Stimulated activated CD8-positive, alpha-beta memory T cell treated with anti-CD3 and anti-CD28 coated beads, Interleukin-4, amount 100 ng/mL, for 24 hours (primary cell): ENCODE measurements at regions not wholly inside any gene's neighbourhood (a gene's known extent, or its start where the extent isn't known, plus 50 kb on each side); places are given as distances from the start of the nearest gene placed in this dataset.
"Not testable (repeated sequence)": the region's sequence is repeated elsewhere in the genome, so short reads cannot be mapped to it uniquely, and the experiment has no call there.

Experiments
- DNase-seq: peaks from one replicate; pipeline ENCODE4 v3.0.0-alpha.2; 2020; ENCODE audit warnings: low read depth

DNA sequence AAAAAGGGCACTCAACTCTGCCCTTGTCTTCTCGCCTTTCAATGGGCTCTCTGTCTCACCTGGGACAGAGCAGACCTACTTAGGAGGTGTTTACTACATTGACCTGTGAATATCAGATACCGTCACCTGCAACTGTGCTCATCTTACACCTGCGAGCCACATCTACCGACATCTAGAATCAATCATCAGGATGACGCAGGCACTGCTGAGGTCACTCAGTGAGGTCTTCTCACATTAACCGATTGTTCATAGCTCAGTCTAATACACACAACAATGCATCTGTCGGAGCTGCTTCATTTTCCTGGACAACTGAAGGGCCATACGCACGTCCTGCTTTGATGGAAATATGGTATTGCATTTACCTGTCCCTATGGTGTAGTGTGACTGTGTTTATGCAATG, 211.9 kb downstream of the FGF9 start:
- DNase-seq: no peak

GRCh38 chr13:21883713-21884112, 212.8 kb downstream of the FGF9 start:
- no peak for DNase-seq

DNA sequence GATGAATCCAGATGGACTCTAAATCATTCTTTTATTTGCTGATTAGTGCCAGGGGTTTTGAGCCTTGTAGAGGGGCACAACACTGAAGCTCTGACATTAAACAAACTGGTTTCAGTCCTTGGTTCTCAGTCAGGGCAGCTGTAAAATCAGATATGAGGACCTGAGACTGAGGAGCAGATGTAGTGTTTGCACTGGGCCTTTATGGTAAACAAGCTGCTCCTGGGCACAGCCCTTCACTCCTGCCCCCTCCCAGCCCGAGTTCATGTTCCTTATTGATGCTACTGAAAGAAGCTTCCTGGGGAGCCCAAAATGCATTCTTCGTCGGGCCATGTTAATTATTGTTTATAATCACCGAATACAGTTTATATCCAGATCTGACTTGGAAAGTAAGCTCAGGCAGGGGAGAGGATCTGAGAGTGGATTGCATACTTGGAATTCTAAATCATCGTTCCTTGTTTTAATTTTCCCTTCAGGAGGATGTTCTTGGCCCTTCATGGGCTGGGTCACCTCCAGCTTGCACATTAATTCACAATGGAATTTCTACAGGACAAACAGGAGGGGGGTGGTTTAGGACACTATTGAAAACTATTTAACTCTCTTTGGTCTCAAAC, 213.5 kb downstream of the FGF9 start:
- DNase-seq: no peak

DNA sequence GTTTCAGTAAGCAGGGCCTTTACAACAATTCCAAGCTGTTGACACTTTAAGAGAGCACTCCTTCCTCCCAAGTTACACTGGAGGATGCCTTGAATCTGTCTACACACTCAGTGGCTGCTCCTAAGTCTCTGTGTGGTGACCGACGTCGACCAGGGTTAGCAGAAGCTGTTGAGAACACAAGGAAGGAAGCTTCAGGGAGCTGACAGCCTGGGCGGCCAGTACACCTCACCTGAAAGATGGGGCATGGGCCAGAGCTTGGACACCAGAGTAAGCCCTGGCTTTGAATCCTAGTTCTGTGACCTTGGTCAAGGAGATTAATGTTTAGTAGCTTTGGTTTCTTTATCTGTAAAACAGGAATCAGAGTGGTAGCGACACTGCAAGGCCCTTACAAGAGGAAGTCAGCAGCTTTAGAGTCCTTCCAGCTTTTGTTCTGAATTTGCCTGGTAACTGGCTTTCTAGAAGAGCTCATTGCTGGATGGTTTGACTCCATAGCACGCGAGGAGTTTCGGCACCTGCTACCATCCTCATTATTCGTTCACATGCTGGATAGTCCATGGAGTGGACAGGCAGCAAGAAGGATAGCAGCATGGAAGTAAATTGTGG, 214.2 kb downstream of the FGF9 start:
- no peak for DNase-seq

- no peak for DNase-seq
Measured at GRCh38 chr13:21885714-21886224, 214.9 kb downstream of the FGF9 start.

GRCh38 chr13:21889651-21890050, 218.8 kb downstream of the FGF9 start:
- DNase-seq: no peak

GRCh38 chr13:21890220-21890619, 219.3 kb downstream of the FGF9 start:
- DNase-seq: not testable (repeated sequence)

- no peak for DNase-seq
Measured at GRCh38 chr13:21894091-21894490, 223.2 kb downstream of the FGF9 start.

DNA sequence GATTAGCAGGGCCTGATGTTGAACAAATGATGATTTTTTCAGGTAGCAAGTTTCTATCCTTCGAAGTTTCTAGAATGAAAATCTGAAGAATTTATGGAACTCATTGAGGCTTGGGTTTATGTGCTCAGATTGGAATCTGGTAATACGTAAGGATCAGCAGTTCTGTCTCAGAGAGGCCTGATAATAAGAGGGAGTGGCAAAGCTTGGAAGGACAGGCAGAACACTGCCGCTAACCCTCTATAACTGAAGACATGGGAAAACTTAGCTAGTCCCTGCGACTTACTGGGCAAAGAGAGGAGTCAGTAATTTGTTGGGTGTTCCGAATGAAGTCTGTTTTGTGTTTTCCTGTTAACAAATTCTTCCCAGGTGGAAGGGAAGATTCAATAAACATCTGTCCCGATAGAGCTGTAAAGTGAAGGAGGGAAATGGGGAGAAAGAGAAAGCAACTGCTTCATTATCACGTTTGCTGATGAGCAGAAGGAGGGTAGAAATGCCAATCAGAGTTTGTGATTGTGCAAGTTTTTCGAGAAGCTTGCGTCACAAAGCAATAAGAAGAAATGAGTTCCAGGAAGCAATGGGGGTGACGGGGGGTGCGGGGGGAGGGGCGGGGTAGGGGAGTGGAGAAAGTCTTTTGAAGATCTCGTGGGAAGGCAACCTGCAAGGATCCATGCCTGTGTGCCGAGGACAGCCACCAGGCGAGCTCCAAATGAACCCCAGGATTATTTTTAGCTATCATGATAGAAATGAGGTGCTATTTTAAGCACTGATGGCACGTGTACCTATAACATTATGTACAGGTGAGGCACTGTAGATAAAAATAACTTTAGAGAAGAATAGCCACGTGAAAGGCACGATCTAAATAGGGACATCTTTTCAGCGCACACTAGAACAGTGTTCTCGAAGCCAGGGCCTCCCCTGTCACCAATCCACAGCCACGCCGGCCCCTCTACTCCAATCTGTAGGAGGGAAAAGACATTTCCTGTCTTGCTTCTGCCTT, 224.1 kb downstream of the FGF9 start:
- no peak for DNase-seq

GRCh38 chr13:21895779-21896178, 224.9 kb downstream of the FGF9 start:
- no peak for DNase-seq

DNA sequence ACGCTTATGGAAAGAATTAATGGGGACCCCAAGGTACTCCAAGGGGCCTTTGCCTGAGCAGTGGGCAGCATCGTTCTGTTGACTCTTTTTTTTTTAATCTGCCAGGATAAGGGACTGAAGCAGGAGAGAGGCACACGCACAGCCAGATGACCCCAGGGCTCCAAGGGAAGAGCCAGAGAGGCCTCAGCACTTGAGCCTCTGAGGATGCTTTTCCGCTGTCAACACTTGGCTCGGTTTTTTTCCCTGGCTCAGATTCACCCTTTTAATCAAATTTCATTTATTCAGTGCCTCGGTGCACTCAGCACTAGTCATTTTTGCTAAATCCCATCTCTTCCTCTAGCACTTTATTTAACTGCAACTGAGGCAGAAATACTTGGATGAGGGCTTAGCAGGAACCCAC, 226.3 kb downstream of the FGF9 start:
- DNase-seq: no peak

DNA sequence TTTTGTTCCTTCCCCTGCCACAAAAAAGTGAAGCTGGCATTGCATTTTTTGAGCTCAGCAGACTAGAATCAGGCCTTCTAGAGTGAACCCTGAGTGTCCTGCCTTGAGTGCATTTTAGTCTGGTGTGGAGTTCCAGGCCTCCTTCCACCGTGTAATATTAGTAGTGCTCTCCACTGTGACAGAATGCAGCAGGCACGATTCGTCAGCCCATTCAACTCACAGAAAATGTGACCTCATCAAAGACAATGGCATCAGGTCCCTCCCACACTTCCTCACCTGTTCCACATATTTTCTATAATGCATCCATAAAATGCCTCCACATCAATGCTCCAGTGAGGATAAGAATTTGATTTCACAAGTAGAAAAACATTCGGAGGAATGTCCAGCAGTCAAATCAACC, 227.6 kb downstream of the FGF9 start:
- no peak for DNase-seq

GRCh38 chr13:21898945-21899344, 228.1 kb downstream of the FGF9 start:
- no peak for DNase-seq

DNA sequence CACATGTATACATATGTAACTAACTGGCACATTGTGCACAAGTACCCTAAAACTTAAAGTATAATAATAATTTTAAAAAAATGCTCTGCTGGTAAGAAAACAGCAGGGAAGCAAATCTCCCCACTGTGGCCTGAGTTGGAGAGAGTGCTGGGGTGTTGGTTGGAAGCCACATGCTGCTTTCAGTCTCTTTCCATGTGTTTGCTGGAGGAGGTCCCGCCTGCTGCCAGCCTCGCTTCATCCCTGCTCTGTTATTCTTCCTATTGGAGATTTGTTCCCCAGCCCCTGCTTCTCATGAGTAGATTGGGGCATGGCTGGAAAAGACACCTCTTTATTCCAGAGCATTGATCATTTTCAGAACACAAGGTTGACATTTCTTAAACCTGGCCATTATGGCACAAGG, 230.5 kb downstream of the FGF9 start:
- DNase-seq: no peak

GRCh38 chr13:21901811-21902708, 231.2 kb downstream of the FGF9 start:
- no peak for DNase-seq

DNA sequence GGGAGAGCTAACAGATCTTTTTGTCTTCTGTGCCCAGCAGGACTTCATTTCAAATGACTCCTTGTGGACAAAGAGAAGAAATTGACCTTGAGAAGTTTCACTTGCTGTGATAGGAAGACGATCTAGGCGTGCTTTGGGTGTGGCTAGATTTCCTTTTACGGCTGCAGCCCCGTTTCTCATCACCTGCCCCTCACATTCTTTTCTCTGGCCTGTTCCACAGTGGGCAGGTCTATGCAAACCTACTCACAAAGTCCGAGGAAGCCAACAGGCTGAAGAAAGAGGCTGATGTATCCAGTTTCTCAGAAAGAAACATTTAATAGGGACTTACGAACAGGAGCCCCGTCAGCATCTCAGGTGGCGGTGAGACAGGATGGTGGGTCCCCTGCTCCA, 231.8 kb downstream of the FGF9 start:
- no peak for DNase-seq

DNA sequence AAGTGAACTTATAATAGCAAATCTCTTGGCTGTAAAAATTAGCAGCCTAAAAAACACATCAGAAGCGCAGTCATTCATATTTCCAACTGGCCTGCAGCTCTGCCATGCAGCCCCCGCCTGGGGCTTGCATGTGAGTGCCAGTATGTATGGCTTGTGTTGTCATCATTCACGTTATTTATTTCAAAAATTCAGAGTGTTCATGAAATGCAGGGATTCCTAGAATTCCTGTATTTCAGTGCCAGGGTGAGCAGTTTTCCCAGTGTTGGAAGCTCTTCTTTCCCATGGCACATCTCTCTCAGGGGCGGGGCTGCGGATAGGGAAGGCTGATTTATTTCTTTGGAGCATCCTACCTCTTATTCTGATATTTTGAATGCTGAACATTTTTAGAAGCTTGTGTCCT, 234.6 kb downstream of the FGF9 start:
- DNase-seq: no peak

GRCh38 chr13:21909331-21909730, 238.5 kb downstream of the FGF9 start:
- DNase-seq: no peak

DNA sequence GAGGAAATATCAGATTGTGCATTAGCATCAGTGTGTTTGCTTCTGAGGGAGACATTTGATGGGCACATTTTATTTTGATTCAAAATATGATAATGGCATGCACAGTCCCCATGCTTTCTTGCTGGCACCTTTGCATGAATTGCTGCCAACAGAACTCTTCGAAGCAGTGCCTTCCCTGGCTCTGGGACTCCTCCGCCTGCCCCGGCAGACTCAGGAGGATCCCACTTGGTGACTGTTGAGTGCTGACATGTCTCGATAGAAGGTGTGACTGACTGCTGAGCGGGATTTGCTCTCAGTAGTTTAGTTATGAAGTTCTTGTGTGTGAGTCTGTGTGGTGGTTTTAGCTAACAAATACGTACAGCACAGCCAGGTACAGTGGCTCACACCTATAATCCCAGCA, 239.7 kb downstream of the FGF9 start:
- DNase-seq: no peak

DNA sequence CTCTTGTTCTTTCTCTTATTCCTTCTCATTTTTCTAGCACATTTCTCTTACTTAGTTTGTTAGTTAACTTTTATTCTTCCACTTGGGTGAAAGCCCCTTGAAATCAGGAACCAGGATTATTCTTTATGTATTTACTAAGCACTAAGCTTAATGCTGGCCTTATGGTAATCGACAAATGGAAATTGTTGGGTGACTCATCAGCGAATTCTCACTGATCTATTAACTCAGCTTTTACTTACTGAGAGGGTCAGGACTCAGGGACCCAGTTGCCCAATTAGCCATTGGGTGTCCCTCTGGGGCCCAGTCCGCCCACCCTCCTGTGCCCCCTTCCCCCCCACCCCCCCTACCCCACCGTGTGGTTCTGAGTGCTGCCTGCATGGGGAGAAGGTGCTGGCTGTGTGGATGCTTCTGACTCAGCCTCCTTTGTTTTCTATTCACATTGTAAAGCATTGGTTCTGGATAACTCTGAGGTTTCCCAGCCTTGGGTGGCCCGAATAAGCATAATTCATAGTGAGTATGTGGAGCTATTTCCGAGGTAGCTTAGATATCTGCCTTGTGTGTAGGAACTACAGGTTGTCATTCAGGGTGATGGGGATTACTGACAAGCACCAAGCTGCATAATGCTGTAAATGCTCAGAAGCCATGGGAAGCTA, 240.9 kb downstream of the FGF9 start:
- no peak for DNase-seq

DNA sequence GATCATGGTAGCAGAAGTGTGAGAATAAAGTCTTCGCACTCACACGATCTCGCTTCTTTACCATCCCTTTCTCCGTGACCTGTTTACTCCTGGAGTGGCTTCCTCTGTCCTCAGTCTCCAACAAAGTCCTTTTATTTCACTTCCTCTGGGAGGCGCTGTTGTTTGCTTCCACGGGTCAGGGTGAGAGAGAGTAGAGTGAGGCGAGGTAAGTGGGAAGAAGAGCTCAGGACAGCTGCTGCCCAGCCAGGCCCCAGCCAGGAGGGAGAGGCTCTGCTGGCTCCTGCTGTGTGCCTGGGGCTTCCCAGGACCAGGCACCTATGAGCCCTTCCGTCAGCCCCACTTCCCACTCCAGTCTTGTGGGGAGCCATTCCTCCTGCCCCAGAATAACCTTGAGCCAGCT, 242.1 kb downstream of the FGF9 start:
- DNase-seq: no peak
